Activated CD8-positive, alpha-beta memory T cell treated with anti-CD3 and anti-CD28 coated beads for 24 hours (primary cell): ENCODE measurements at regions not wholly inside any gene's neighbourhood (a gene's known extent, or its start where the extent isn't known, plus 50 kb on each side); places are given as distances from the start of the nearest gene placed in this dataset.

Source experiments
- DNase-seq: peaks from one replicate; pipeline ENCODE4 v3.0.0-alpha.2; 2020

- no peak for DNase-seq
These were observed 124.7 kb upstream of the VSTM2B start for GRCh38 chr19:29400917-29401711.

- DNase-seq: no peak
These were observed 123.9 kb upstream of the VSTM2B start for GRCh38 chr19:29401712-29402421.

- DNase-seq: no peak
These were observed 123.2 kb upstream of the VSTM2B start for GRCh38 chr19:29402563-29402962.

GRCh38 chr19:29404015-29404414 lies 121.8 kb upstream of the VSTM2B start:
- no peak for DNase-seq

GRCh38 chr19:29404951-29405727 lies 120.7 kb upstream of the VSTM2B start:
- DNase-seq: no peak

- DNase-seq: no peak
These were observed 120.1 kb upstream of the VSTM2B start for GRCh38 chr19:29405728-29405995.

GRCh38 chr19:29409076-29409862 lies 116.5 kb upstream of the VSTM2B start:
- DNase-seq: no peak

- DNase-seq: no peak
These were observed 115.2 kb upstream of the VSTM2B start for GRCh38 chr19:29410601-29411000.

- no peak for DNase-seq
These were observed 114.6 kb upstream of the VSTM2B start for GRCh38 chr19:29411113-29411581.

- no peak for DNase-seq
These were observed 112.4 kb upstream of the VSTM2B start for GRCh38 chr19:29413435-29413834.

- no peak for DNase-seq
These were observed 110.3 kb upstream of the VSTM2B start for GRCh38 chr19:29415507-29415906.

- DNase-seq: no peak
These were observed 108.7 kb upstream of the VSTM2B start for GRCh38 chr19:29417048-29417447.

- DNase-seq: no peak
These were observed 107.6 kb upstream of the VSTM2B start for GRCh38 chr19:29418201-29418600.

GRCh38 chr19:29420065-29420464 lies 105.7 kb upstream of the VSTM2B start:
- DNase-seq: no peak

GRCh38 chr19:29420482-29421195 lies 105.2 kb upstream of the VSTM2B start:
- DNase-seq: no peak

- no peak for DNase-seq
These were observed 104.6 kb upstream of the VSTM2B start for GRCh38 chr19:29421196-29421545.

- no peak for DNase-seq
These were observed 103.7 kb upstream of the VSTM2B start for GRCh38 chr19:29422047-29422446.

- DNase-seq: no peak
These were observed 103.2 kb upstream of the VSTM2B start for GRCh38 chr19:29422486-29423085.

GRCh38 chr19:29428071-29428470 lies 97.7 kb upstream of the VSTM2B start:
- no peak for DNase-seq

GRCh38 chr19:29429021-29429420 lies 96.8 kb upstream of the VSTM2B start:
- no peak for DNase-seq

GRCh38 chr19:29429581-29429980 lies 96.2 kb upstream of the VSTM2B start:
- no peak for DNase-seq

GRCh38 chr19:29431332-29431731 lies 94.5 kb upstream of the VSTM2B start:
- no peak for DNase-seq
